Body of pancreas (tissue), 4 donors: ENCODE measurements at regions not wholly inside any gene's neighbourhood (a gene's known extent, or its start where the extent isn't known, plus 50 kb on each side); places are given as distances from the start of the nearest gene placed in this dataset.
"Not testable (repeated sequence)": the region's sequence is repeated elsewhere in the genome, so short reads cannot be mapped to it uniquely, and the experiment has no call there.

Experiments
- ATAC-seq: fragments of 150-250 bp; one replicate; pipeline ENCODE4 v1.9.1; 2016
- DNase-seq, 4 donors: peaks; one replicate each; pipeline ENCODE4 v3.0.0-alpha.2; 2019
- H3K27ac ChIP-seq, 4 donors: fragments of 200-600 bp; sonication (generic); 1 replicate in 3 of 4; 2 replicates in 1 of 4; pipeline versions ENCODE4 v1.5.1 to v1.6.1; 2016 to 2019; ENCODE audit warnings: mild to moderate bottlenecking in 1 of 4, mixed read lengths in 1 of 4, moderate library complexity in 1 of 4
- H3K27me3 ChIP-seq, 2 donors: fragments of 200-600 bp; sonication (generic); one replicate each; pipeline ENCODE4 v1.6.0; 2016; ENCODE audit warnings: mild to moderate bottlenecking in 1 of 2
- H3K36me3 ChIP-seq, 2 donors: fragments of 200-600 bp; sonication (generic); replicated peaks in 1 of 2; 2 replicates each; pipeline ENCODE4 v1.5.1; 2016; ENCODE audit warnings: low read depth in 2 of 2; ENCODE audit not compliant: insufficient read depth in 1 of 2
- H3K4me1 ChIP-seq: fragments of 200-600 bp; sonication (generic); one replicate; pipeline ENCODE4 v1.6.0; 2016
- H3K4me3 ChIP-seq, 2 donors: fragments of 200-600 bp; sonication (generic); 1 replicate in 1 of 2; 2 replicates in 1 of 2; pipeline ENCODE4 v1.5.1; 2016 to 2019
- H3K9me3 ChIP-seq, 3 donors: fragments of 200-600 bp; sonication (generic); 1 replicate in 2 of 3; 2 replicates in 1 of 3; pipeline ENCODE4 v1.5.1; 2016
- WGBS, 2 donors: methylation state at CpG; one replicate each; pipeline ENCODE4 v1.1.5; 2017; 5-methylcytosine and 5-hydroxymethylcytosine counted together
- intact Hi-C: fragments of 100-400 bp; cut with DNase I; formaldehyde crosslinking; loops from one replicate; pipeline ENCODE4 v1.15.1; 2023

- H3K9me3 ChIP-seq, ATAC-seq, H3K27ac ChIP-seq, DNase-seq, H3K27me3 ChIP-seq, H3K4me1 ChIP-seq, H3K4me3 ChIP-seq, H3K36me3 ChIP-seq, intact Hi-C loops: not testable (repeated sequence)
- no CpG with 5 or more reads among the region's 5 CpGs for WGBS, 2 donors
Observed at GRCh38 chr2:87526258-87526657, 221.6 kb upstream of the PLGLB2 start.

- DNase-seq, H3K4me1 ChIP-seq, H3K27ac ChIP-seq, H3K27me3 ChIP-seq, H3K36me3 ChIP-seq, H3K9me3 ChIP-seq, ATAC-seq, H3K4me3 ChIP-seq, intact Hi-C loops: not testable (repeated sequence)
- 28 to 48% methylated on average over 2 to 4 of the region's 7 CpGs for WGBS, 2 donors
Observed at GRCh38 chr2:87531968-87532715, 215.7 kb upstream of the PLGLB2 start.

- WGBS, 2 donors, result 47% methylated on average over 5 of the region's 9 CpGs; no CpG with 5 or more reads in 1 of the 2 donors
- peak; percentile 12 for ATAC-seq
- H3K27me3 ChIP-seq, H3K4me3 ChIP-seq, H3K4me1 ChIP-seq, H3K36me3 ChIP-seq, H3K27ac ChIP-seq, intact Hi-C loops, DNase-seq, H3K9me3 ChIP-seq: not testable (repeated sequence)
Observed at GRCh38 chr2:87533390-87534272, 214.3 kb upstream of the PLGLB2 start.

GRCh38 chr2:87534273-87534889, 213.5 kb upstream of the PLGLB2 start:
- DNase-seq, H3K4me1 ChIP-seq, H3K36me3 ChIP-seq, H3K4me3 ChIP-seq, H3K27ac ChIP-seq, H3K27me3 ChIP-seq, intact Hi-C loops, H3K9me3 ChIP-seq: not testable (repeated sequence)
- no CpG with 5 or more reads among the region's 14 CpGs for WGBS, 2 donors
- peak; percentile 24 for ATAC-seq

GRCh38 chr2:87536427-87536826, 211.5 kb upstream of the PLGLB2 start:
- intact Hi-C loops, H3K27me3 ChIP-seq, H3K27ac ChIP-seq, DNase-seq, H3K9me3 ChIP-seq, H3K4me3 ChIP-seq, ATAC-seq, H3K36me3 ChIP-seq, H3K4me1 ChIP-seq: not testable (repeated sequence)
- no CpG with 5 or more reads among the region's 5 CpGs for WGBS, 2 donors

- intact Hi-C loops, H3K4me3 ChIP-seq, H3K27me3 ChIP-seq, DNase-seq, H3K36me3 ChIP-seq, ATAC-seq, H3K4me1 ChIP-seq, H3K27ac ChIP-seq, H3K9me3 ChIP-seq: not testable (repeated sequence)
- WGBS, 2 donors, result 93 to 96% methylated on average over 3 to 5 of the region's 8 CpGs
Observed at GRCh38 chr2:87537251-87537671, 210.6 kb upstream of the PLGLB2 start.

- WGBS, 2 donors, result no CpG with 5 or more reads among the region's 12 CpGs
- H3K27ac ChIP-seq, H3K36me3 ChIP-seq, ATAC-seq, H3K27me3 ChIP-seq, DNase-seq, H3K4me3 ChIP-seq, intact Hi-C loops, H3K9me3 ChIP-seq, H3K4me1 ChIP-seq: not testable (repeated sequence)
Observed at GRCh38 chr2:87538268-87538667, 209.6 kb upstream of the PLGLB2 start.

GRCh38 chr2:87539151-87539943, 208.5 kb upstream of the PLGLB2 start:
- intact Hi-C loops, H3K27me3 ChIP-seq, H3K4me3 ChIP-seq, ATAC-seq, H3K4me1 ChIP-seq, H3K27ac ChIP-seq, H3K36me3 ChIP-seq, H3K9me3 ChIP-seq, DNase-seq: not testable (repeated sequence)
- 79 to 85% methylated on average over 5 to 6 of the region's 15 CpGs for WGBS, 2 donors

GRCh38 chr2:87540242-87540641, 207.6 kb upstream of the PLGLB2 start:
- H3K4me1 ChIP-seq, ATAC-seq, intact Hi-C loops: not testable (repeated sequence)

GRCh38 chr2:87542599-87543174, 205.2 kb upstream of the PLGLB2 start:
- H3K27ac ChIP-seq, intact Hi-C loops, ATAC-seq, H3K27me3 ChIP-seq, H3K9me3 ChIP-seq, H3K4me1 ChIP-seq, H3K4me3 ChIP-seq, H3K36me3 ChIP-seq, DNase-seq: not testable (repeated sequence)
- WGBS, 2 donors, result 4 to 13% methylated on average over 5 to 6 of the region's 8 CpGs

More at GRCh38 chr2:87540242-87540641, 207.6 kb upstream of the PLGLB2 start:
- H3K4me3 ChIP-seq, DNase-seq, H3K27me3 ChIP-seq, H3K9me3 ChIP-seq, H3K27ac ChIP-seq, H3K36me3 ChIP-seq: not testable (repeated sequence)
- WGBS, 2 donors, result no CpG with 5 or more reads among the region's 3 CpGs

GRCh38 chr2:87543797-87544196, 204.1 kb upstream of the PLGLB2 start:
- intact Hi-C loops, H3K9me3 ChIP-seq, DNase-seq, H3K27ac ChIP-seq, H3K36me3 ChIP-seq, H3K27me3 ChIP-seq, H3K4me1 ChIP-seq, H3K4me3 ChIP-seq, ATAC-seq: not testable (repeated sequence)
- WGBS, 2 donors, result no CpG with 5 or more reads among the region's 1 CpG
